Mesothelial cell of epicardium (in vitro differentiated cells): ENCODE measurements at regions not wholly inside any gene's neighbourhood (a gene's known extent, or its start where the extent isn't known, plus 50 kb on each side); places are given as distances from the start of the nearest gene placed in this dataset.

Experiments
- DNase-seq, 2 experiments: peaks; one replicate each; pipeline ENCODE4 v3.0.0; 2021; ENCODE audit warnings: low spot score in 2 of 2; ENCODE audit not compliant: unreplicated experiment in 2 of 2
- H3K27ac Mint-ChIP-seq: 2 replicates; pipeline ENCODE4 v1.8.0; 2021; ENCODE audit warnings: mixed read lengths
- H3K27me3 Mint-ChIP-seq: 2 replicates; pipeline ENCODE4 v1.8.0; 2021; ENCODE audit warnings: low read depth, mixed read lengths
- H3K36me3 Mint-ChIP-seq: 2 replicates; pipeline ENCODE4 v1.8.0; 2021; ENCODE audit warnings: mixed read lengths
- H3K4me1 Mint-ChIP-seq: 2 replicates; pipeline ENCODE4 v1.8.0; 2021; ENCODE audit warnings: mixed read lengths
- H3K4me3 Mint-ChIP-seq: 2 replicates; pipeline ENCODE4 v1.8.0; 2021; ENCODE audit warnings: mild to moderate bottlenecking, moderate library complexity, mixed read lengths
- H3K9me3 Mint-ChIP-seq: 2 replicates; pipeline ENCODE4 v1.8.0; 2021; ENCODE audit warnings: mixed read lengths
- TF ChIP-seq, protein P1 (sequence below): fragments of 200-600 bp; sonication (generic); IDR thresholded peaks from one replicate; pipeline ENCODE4 v1.5.0; 2021; ENCODE audit warnings: antibody characterized with exemption; ENCODE audit not compliant: unreplicated experiment

DNA sequence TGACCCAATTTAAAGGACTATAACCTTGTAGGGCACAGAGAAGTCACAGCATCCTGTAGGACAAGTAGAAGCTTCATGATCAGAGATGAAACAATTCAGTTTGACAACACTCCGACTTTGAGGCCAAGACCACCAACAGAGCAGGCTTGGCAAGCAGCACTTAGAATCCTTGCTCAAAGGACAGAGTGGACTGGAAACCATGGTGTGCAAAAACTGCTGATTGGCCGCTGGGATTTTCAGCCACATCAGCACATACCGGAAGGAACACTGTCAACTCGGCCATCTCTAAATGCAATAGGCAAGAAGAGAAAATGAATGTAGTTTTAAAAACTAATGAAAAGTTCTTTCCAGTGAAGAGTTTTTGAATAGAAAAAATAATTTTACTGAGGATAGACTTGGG lies 92.0 kb upstream of the PRMT6 start:
- Mint-ChIP-seq H3K36me3 (no peaks in the 10 kb centered on the region), H3K27ac (no peak overlapping the region), H3K4me1 (no peaks in the 10 kb centered on the region), H3K27me3 (peaks cover 1% of the 10 kb centered on the region), H3K9me3 (no peaks in the 10 kb centered on the region), H3K4me3 (no peak overlapping the region)
- TF ChIP-seq, protein P1, sequence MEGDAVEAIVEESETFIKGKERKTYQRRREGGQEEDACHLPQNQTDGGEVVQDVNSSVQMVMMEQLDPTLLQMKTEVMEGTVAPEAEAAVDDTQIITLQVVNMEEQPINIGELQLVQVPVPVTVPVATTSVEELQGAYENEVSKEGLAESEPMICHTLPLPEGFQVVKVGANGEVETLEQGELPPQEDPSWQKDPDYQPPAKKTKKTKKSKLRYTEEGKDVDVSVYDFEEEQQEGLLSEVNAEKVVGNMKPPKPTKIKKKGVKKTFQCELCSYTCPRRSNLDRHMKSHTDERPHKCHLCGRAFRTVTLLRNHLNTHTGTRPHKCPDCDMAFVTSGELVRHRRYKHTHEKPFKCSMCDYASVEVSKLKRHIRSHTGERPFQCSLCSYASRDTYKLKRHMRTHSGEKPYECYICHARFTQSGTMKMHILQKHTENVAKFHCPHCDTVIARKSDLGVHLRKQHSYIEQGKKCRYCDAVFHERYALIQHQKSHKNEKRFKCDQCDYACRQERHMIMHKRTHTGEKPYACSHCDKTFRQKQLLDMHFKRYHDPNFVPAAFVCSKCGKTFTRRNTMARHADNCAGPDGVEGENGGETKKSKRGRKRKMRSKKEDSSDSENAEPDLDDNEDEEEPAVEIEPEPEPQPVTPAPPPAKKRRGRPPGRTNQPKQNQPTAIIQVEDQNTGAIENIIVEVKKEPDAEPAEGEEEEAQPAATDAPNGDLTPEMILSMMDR = no peak
- no peak for DNase-seq

DNA sequence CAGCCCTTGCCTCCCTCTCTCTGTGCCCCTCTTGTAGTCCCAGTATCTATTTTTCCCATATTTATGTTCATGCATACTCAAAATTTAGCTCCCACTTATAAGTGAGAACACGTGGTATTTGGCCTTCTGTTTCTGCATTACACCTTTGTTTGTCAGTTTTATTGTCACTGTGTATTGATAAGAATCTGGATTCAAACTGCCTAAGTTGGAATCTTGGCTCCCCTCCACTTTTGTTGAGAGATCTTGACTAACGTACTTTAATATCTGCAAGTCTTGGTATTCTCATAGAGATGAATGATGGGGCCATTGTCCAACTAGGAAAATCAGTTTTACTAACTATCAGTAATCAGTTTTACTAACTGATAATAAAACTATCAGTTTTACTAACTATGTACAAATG lies 87.8 kb upstream of the PRMT6 start:
- Mint-ChIP-seq H3K9me3 (no peaks in the 10 kb centered on the region), H3K4me3 (no peak overlapping the region), H3K4me1 (no peaks in the 10 kb centered on the region), H3K36me3 (no peaks in the 10 kb centered on the region), H3K27ac (no peak overlapping the region), H3K27me3 (peaks cover 1% of the 10 kb centered on the region)
- TF ChIP-seq, protein P1 = no peak
- DNase-seq = no peak

DNA sequence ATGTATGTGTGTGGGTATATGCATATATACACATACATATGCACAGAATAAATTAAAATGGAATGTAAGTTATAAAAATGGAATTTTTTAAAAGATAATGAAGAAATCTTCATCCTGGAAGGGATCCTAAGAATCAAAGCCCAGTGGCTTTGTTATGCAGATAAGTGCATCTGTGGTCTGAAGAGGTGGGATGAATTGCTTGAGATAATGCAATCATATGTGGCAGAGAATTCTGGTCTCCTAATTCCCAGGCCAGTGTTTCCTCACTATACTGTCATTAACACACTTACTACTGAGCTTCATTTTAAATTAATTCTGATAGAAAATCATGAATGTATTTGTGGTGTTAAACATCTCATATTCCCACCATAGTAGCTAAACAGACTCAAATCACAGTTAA lies 86.7 kb upstream of the PRMT6 start:
- Mint-ChIP-seq H3K4me1 (no peaks in the 10 kb centered on the region), H3K9me3 (no peaks in the 10 kb centered on the region), H3K4me3 (no peak overlapping the region), H3K36me3 (no peaks in the 10 kb centered on the region), H3K27ac (no peak overlapping the region), H3K27me3 (peaks cover 1% of the 10 kb centered on the region)
- no peak for DNase-seq
- TF ChIP-seq, protein P1 = no peak

DNA sequence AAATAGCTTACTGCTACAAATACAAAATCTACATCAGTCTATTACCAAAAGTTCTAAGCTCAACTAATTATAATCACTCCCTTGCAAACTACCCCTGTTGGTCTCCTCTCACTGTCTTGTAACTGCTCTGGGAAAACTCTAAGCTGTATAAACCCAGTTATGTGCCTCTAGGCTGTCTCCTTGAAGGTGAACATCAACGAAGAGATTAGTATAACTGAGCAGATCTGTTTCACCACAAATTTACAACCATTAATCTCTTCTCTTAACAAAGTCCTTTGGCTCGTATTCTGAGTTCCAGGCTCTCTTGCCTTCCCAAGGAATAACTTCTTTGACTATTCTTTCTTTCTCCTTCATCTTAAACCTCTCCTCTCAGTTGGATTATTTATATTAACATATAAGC lies 84.4 kb upstream of the PRMT6 start:
- H3K4me1 Mint-ChIP-seq = no peaks in the 10 kb centered on the region
- TF ChIP-seq, protein P1 = no peak
- no peaks in the 10 kb centered on the region for H3K36me3 Mint-ChIP-seq
- H3K9me3 Mint-ChIP-seq = peaks cover 9% of the 10 kb centered on the region
- H3K27me3 Mint-ChIP-seq = peaks cover 1% of the 10 kb centered on the region
- H3K4me3 Mint-ChIP-seq = no peak overlapping the region
- H3K27ac Mint-ChIP-seq = no peak overlapping the region
- DNase-seq = no peak

DNA sequence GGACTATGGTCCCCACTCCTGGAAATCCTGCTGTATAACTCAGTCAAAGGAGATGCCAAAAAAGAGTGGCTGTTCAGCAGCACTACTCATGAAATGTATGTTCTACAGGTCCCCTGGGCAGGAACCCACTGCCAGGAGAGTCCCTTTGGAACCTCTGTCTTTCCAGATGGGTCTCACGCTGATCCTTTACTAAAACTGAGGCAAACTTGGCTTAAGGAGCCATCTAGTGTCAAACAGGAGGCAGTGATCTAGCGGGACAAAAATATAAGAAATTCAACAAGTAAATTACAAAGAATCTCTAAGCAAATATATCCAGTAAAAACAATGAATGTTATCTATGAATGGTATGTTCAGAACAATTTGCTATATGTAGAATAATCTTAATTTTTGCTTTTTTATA lies 80.5 kb upstream of the PRMT6 start:
- Mint-ChIP-seq H3K27ac (no peak overlapping the region), H3K4me1 (no peaks in the 10 kb centered on the region), H3K4me3 (no peak overlapping the region), H3K27me3 (no peaks in the 10 kb centered on the region), H3K9me3 (peaks cover 9% of the 10 kb centered on the region), H3K36me3 (no peaks in the 10 kb centered on the region)
- TF ChIP-seq, protein P1 = no peak
- no peak for DNase-seq
